MM.1S (cell line): ENCODE measurements at regions not wholly inside any gene's neighbourhood (a gene's known extent, or its start where the extent isn't known, plus 50 kb on each side); places are given as distances from the start of the nearest gene placed in this dataset.

Experiments used
- DNase-seq: peaks from one replicate; pipeline ENCODE4 v3.0.0-alpha.2; 2015
- H2AFZ ChIP-seq: fragments of 300-600 bp; sonication (generic); 2 replicates; pipeline ENCODE4 v1.6.0; 2016; ENCODE audit warnings: antibody characterized with exemption, low read length
- H3F3A ChIP-seq: fragments of 300-600 bp; sonication (generic); 2 replicates; pipeline ENCODE4 v1.6.1; 2016; ENCODE audit warnings: mild to moderate bottlenecking, antibody characterized with exemption, low read length, moderate library complexity, mixed read lengths; ENCODE audit not compliant: insufficient read depth
- H3K27ac ChIP-seq: fragments of 300-600 bp; sonication (generic); 2 replicates; pipeline ENCODE4 v1.5.1; 2016; ENCODE audit warnings: mild to moderate bottlenecking, low read length
- H3K27me3 ChIP-seq: fragments of 300-600 bp; sonication (generic); replicated peaks from 2 replicates; pipeline ENCODE4 v1.6.0; 2016; ENCODE audit warnings: low read length; ENCODE audit not compliant: insufficient read depth
- H3K36me3 ChIP-seq: fragments of 300-600 bp; sonication (generic); replicated peaks from 2 replicates; pipeline ENCODE4 v1.6.1; 2016; ENCODE audit warnings: mild to moderate bottlenecking, low read length, mixed read lengths; ENCODE audit not compliant: insufficient read depth
- H3K4me1 ChIP-seq: fragments of 300-600 bp; sonication (generic); 2 replicates; pipeline ENCODE4 v1.6.1; 2016; ENCODE audit warnings: low read length, mixed read lengths
- H3K4me2 ChIP-seq: fragments of 300-600 bp; sonication (generic); 2 replicates; pipeline ENCODE4 v1.6.0; 2016; ENCODE audit warnings: low read depth, low read length
- H3K4me3 ChIP-seq: fragments of 300-600 bp; sonication (generic); 2 replicates; pipeline ENCODE4 v1.5.1; 2016; ENCODE audit warnings: low read length, mixed read lengths
- H3K79me2 ChIP-seq: fragments of 300-600 bp; sonication (generic); 2 replicates; pipeline ENCODE4 v1.6.1; 2016; ENCODE audit warnings: mixed run types, low read length, mixed read lengths
- H3K9ac ChIP-seq: fragments of 300-600 bp; sonication (generic); 2 replicates; pipeline ENCODE4 v1.6.1; 2016; ENCODE audit warnings: low read length, mixed read lengths
- H3K9me2 ChIP-seq: fragments of 300-600 bp; sonication (generic); replicated peaks from 2 replicates; pipeline ENCODE4 v1.6.1; 2016; ENCODE audit warnings: mild to moderate bottlenecking, low read length, mixed read lengths; ENCODE audit not compliant: insufficient read depth
- H3K9me3 ChIP-seq: fragments of 300-600 bp; sonication (generic); replicated peaks from 2 replicates; pipeline ENCODE4 v1.6.1; 2016; ENCODE audit warnings: mild to moderate bottlenecking, low read length, mixed read lengths; ENCODE audit not compliant: insufficient read depth
- H4K20me1 ChIP-seq: fragments of 300-600 bp; sonication (generic); 2 replicates; pipeline ENCODE4 v1.6.1; 2016; ENCODE audit warnings: mild to moderate bottlenecking, low read length, moderate library complexity, mixed read lengths; ENCODE audit not compliant: insufficient read depth
- EZH2 ChIP-seq: fragments of 300-600 bp; sonication (generic); optimal IDR thresholded peaks from 2 replicates; pipeline ENCODE3; 2017; ENCODE audit warnings: low read depth, mild to moderate bottlenecking, antibody characterized with exemption, low read length, mixed read lengths
- EZH2phosphoT487 ChIP-seq: fragments of 300-600 bp; sonication (generic); IDR thresholded peaks from 2 replicates; pipeline ENCODE4 v1.6.1; 2018; ENCODE audit warnings: antibody characterized with exemption, low read length
- TF ChIP-seq, protein P1 (sequence below): fragments of 300-600 bp; sonication (generic); IDR thresholded peaks from 2 replicates; pipeline ENCODE4 v1.5.1; 2016; ENCODE audit warnings: antibody characterized with exemption, low read length, mixed read lengths

DNA sequence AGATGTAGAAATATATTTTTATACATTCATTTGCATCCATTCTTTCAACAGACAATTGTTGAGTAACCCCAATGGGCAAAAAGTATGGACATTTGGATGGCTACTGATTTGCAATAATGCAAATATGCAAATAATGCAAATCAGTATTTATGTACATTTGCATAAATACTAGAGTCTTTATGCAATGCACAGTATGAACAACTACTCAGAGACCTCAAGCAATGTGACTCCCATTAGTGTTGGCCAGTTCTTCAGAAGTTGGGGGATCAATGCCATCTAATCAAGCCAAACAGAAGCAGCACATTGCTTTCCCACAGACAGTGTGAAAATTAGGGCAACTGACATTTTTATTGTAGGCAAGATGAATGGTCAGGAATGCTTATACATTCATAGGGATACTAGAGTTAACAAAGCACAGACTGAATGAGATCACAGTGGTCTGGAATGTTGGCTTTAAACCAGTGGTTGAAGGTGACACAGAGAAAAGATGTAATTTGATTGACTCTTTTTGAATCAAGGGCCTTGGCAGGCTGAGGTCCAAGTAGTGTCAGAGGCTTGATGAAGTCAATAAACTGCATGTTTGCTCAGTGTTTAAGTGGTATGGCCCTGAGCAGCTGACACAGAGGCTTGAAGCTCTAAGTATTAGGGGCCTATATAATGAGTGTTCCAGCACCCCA is 256.6 kb downstream of the CTH start:
- Histone ChIP-seq H3K27me3 (no peaks in the 10 kb centered on the region), H3K9me2 (no peaks in the 10 kb centered on the region), H3K4me3 (no peak overlapping the region), H3K4me2 (no peak overlapping the region), H3K79me2 (no peaks in the 10 kb centered on the region), H3K4me1 (no peaks in the 10 kb centered on the region), H3K27ac (no peak overlapping the region), H3K9ac (no peak overlapping the region), H4K20me1 (no peaks in the 10 kb centered on the region), H3K36me3 (no peaks in the 10 kb centered on the region), H2AFZ (no peak overlapping the region), H3K9me3 (no peaks in the 10 kb centered on the region), H3F3A (no peaks in the 10 kb centered on the region)
- DNase-seq: no peak
- TF ChIP-seq EZH2 (no peak), EZH2phosphoT487 (no peak)
- TF ChIP-seq, protein P1, sequence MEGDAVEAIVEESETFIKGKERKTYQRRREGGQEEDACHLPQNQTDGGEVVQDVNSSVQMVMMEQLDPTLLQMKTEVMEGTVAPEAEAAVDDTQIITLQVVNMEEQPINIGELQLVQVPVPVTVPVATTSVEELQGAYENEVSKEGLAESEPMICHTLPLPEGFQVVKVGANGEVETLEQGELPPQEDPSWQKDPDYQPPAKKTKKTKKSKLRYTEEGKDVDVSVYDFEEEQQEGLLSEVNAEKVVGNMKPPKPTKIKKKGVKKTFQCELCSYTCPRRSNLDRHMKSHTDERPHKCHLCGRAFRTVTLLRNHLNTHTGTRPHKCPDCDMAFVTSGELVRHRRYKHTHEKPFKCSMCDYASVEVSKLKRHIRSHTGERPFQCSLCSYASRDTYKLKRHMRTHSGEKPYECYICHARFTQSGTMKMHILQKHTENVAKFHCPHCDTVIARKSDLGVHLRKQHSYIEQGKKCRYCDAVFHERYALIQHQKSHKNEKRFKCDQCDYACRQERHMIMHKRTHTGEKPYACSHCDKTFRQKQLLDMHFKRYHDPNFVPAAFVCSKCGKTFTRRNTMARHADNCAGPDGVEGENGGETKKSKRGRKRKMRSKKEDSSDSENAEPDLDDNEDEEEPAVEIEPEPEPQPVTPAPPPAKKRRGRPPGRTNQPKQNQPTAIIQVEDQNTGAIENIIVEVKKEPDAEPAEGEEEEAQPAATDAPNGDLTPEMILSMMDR: no peak

DNA sequence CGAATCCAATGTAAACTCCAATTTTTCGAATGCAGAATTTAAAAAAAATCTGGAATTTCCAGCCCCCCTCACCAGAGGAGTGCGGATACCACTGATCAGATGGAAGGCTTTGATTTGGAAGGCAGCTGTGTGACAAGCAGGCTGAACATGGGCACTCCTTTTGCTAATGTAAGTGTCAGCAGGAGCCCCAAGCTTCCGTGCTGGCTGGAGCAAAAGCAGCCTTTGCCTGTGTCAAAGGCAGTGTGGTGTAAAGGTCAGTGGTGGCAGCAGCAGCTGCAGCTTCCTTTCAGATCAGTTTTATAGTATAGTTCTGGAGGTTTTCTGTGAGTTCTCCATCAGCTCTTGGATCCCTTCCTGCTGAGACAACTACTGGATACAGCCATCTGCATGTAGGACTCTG is 259.9 kb downstream of the CTH start:
- no peak overlapping the region for H3K9ac ChIP-seq
- no peaks in the 10 kb centered on the region for H3K9me3 ChIP-seq
- H3K4me3 ChIP-seq: no peak overlapping the region
- no peaks in the 10 kb centered on the region for H3F3A ChIP-seq
- TF ChIP-seq, protein P1: no peak
- TF ChIP-seq EZH2phosphoT487 (no peak), EZH2 (no peak)
- no peaks in the 10 kb centered on the region for H3K4me1 ChIP-seq
- H3K27ac ChIP-seq: no peak overlapping the region
- no peaks in the 10 kb centered on the region for H4K20me1 ChIP-seq
- H3K27me3 ChIP-seq: no peaks in the 10 kb centered on the region
- no peak for DNase-seq
- no peaks in the 10 kb centered on the region for H3K9me2 ChIP-seq
- no peak overlapping the region for H2AFZ ChIP-seq
- no peaks in the 10 kb centered on the region for H3K79me2 ChIP-seq
- H3K4me2 ChIP-seq: no peak overlapping the region
- H3K36me3 ChIP-seq: no peaks in the 10 kb centered on the region

DNA sequence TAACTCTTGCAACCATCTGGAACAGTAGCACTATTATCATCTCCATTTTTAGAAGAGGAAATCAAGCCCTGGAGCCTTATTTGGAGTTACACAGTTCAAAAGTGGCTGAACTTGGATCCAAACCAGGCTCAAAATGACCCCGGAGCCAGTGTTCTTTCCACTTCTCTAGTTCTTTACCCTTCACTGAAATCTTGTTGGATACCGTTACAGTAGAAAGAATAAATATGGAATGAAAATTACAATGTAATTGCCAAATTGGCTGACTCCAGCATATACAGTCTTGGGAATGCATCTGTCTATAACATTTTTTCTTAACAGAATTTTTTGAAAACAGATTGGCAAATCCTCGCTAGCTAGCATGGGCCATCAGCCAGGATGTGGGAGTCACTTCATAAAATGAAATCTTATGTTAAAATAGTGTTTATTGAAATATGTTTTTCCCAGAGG is 261.4 kb downstream of the CTH start:
- Histone ChIP-seq H2AFZ (no peak overlapping the region), H3K36me3 (no peaks in the 10 kb centered on the region)

More for the DNA sequence above, 261.4 kb downstream of the CTH start:
- H3K9ac ChIP-seq: no peak overlapping the region
- H3K4me2 ChIP-seq: no peak overlapping the region
- H3K27me3 ChIP-seq: no peaks in the 10 kb centered on the region
- no peaks in the 10 kb centered on the region for H4K20me1 ChIP-seq
- H3F3A ChIP-seq: no peaks in the 10 kb centered on the region
- no peaks in the 10 kb centered on the region for H3K79me2 ChIP-seq
- H3K27ac ChIP-seq: no peak overlapping the region
- H3K9me3 ChIP-seq: no peaks in the 10 kb centered on the region
- H3K9me2 ChIP-seq: no peaks in the 10 kb centered on the region
- DNase-seq: no peak
- H3K4me1 ChIP-seq: no peaks in the 10 kb centered on the region
- no peak overlapping the region for H3K4me3 ChIP-seq
- no peak for TF ChIP-seq EZH2phosphoT487
- TF ChIP-seq, protein P1: no peak
- no peak for TF ChIP-seq EZH2
